ENCODE measurements at regions not wholly inside any gene's neighbourhood (a gene's known extent, or its start where the extent isn't known, plus 50 kb on each side); places are given as distances from the start of the nearest gene placed in this dataset.

- ChIA-PET POLR2A (no interaction called here), CTCF (no interaction called here)
- FAIRE-seq (no peak), DNase-seq (ENCODE audit: low read depth, low spot score) (no peak)
- H4K20me1 ChIP-seq (replicated peaks; ENCODE audit: control insufficient read depth, extremely low read depth, insufficient read depth, low read length): no peaks in the 10 kb centered on the region
- BruUV-seq (replicated peaks): no TSS peak
- TF ChIP-seq CTCF (IDR thresholded peaks at IDR 0.05; ENCODE audit: extremely low read depth in 1 of 2, insufficient read depth in 1 of 2, low read depth in 1 of 2, low read length in 2 of 2) (no peak), POLR2AphosphoS5 (IDR thresholded peaks at IDR 0.05; ENCODE audit: insufficient read depth, low read depth, low read length) (no peak), FOS (IDR thresholded peaks at IDR 0.05; ENCODE audit: borderline replicate concordance, insufficient read depth, low read length) (no peak), MYC (IDR thresholded peaks at IDR 0.05; ENCODE audit: low read depth, low read length) (no peak), JUN (IDR thresholded peaks at IDR 0.05; ENCODE audit: borderline replicate concordance, insufficient read depth, insufficient read length, low read depth) (no peak), GATA2 (IDR thresholded peaks at IDR 0.05; ENCODE audit: insufficient read depth, insufficient read length, low read depth, low read length) (no peak), MAX (IDR thresholded peaks at IDR 0.05; ENCODE audit: insufficient read depth, insufficient read length) (no peak), EZH2 (IDR thresholded peaks at IDR 0.05; ENCODE audit: borderline replicate concordance, low read depth, low read length, severe bottlenecking) (no peak), POLR2A (IDR thresholded peaks at IDR 0.05; ENCODE audit: low read depth, low read length) (no peak)
- no peak overlapping the region for H3K4me3 ChIP-seq (replicated peaks in 1 of 3; ENCODE audit: insufficient read depth in 1 of 3, low read depth in 1 of 3, low read length in 3 of 3)
- no peaks in the 10 kb centered on the region for H3K36me3 ChIP-seq (ENCODE audit: control insufficient read depth in 2 of 2, extremely low read depth in 1 of 2, insufficient read depth in 2 of 2, low read length in 2 of 2)
- no peak overlapping the region for H3K4me2 ChIP-seq (ENCODE audit: insufficient read depth, low read length)
- H3K9me1 ChIP-seq (replicated peaks; ENCODE audit: control insufficient read depth, extremely low read depth, insufficient read depth, low read length): no peaks in the 10 kb centered on the region
- H2AFZ ChIP-seq (ENCODE audit: low read depth, low read length): no peak overlapping the region
- no peaks in the 10 kb centered on the region for H3K9me3 ChIP-seq (replicated peaks; ENCODE audit: control insufficient read depth, insufficient read depth, low read length)
- H3K27ac ChIP-seq (ENCODE audit: insufficient read depth, low read depth, low read length): no peak overlapping the region
- no peaks in the 10 kb centered on the region for H3K4me1 ChIP-seq (ENCODE audit: control insufficient read depth, extremely low read depth, insufficient read depth, low read length)
- H3K27me3 ChIP-seq (ENCODE audit: control insufficient read depth in 2 of 2, insufficient read depth in 2 of 2, low read length in 2 of 2): no peaks in the 10 kb centered on the region
- dilution Hi-C loops (cut with MboI; ENCODE audit: extremely low pct_ligation_motif_present, low sequenced_read_pairs) (no loop called here), intact Hi-C loops (cut with micrococcal nuclease) (no loop called here)
- H3K9ac ChIP-seq (replicated peaks; ENCODE audit: extremely low read depth, insufficient read depth, low read length): no peak overlapping the region
- no peaks in the 10 kb centered on the region for H3K79me2 ChIP-seq (ENCODE audit: control insufficient read depth, insufficient read depth, low read length)
These were observed 193.0 kb downstream of the IRF8 start for GRCh38 chr16:86091976-86092375.

All from endothelial cell of umbilical vein (primary cell).